GM12891 (cell line): ENCODE measurements at regions not wholly inside any gene's neighbourhood (a gene's known extent, or its start where the extent isn't known, plus 50 kb on each side); places are given as distances from the start of the nearest gene placed in this dataset.

ENCODE experiments used
- PAX5 ChIP-seq: IDR thresholded peaks from 2 replicates; pipeline ENCODE4 v1.6.1; 2011; ENCODE audit warnings: low read length, moderate library complexity, mild to moderate bottlenecking; ENCODE audit not compliant: insufficient read depth, severe bottlenecking
- POLR2A ChIP-seq: IDR thresholded peaks from 2 replicates; pipeline ENCODE4 v1.6.1; 2011; ENCODE audit warnings: low read depth, low read length, control low read depth
- POLR2AphosphoS5 ChIP-seq: IDR thresholded peaks from 2 replicates; pipeline ENCODE4 v1.6.1; 2011; ENCODE audit warnings: low read depth, low read length, control low read depth
- SPI1 ChIP-seq: IDR thresholded peaks from 2 replicates; pipeline ENCODE4 v1.6.1; 2011; ENCODE audit warnings: low read depth, low read length, control low read depth
- TAF1 ChIP-seq: IDR thresholded peaks from 2 replicates; pipeline ENCODE4 v1.6.1; 2011; ENCODE audit warnings: low read depth, low read length, control low read depth

- TF ChIP-seq POLR2A (no peak), SPI1 (no peak), PAX5 (no peak), POLR2AphosphoS5 (no peak), TAF1 (no peak)
Observed at GRCh38 chr10:20625868-20626267, 271.2 kb downstream of the NEBL start.
